Myocyte (in vitro differentiated cells): ENCODE measurements at regions not wholly inside any gene's neighbourhood (a gene's known extent, or its start where the extent isn't known, plus 50 kb on each side); places are given as distances from the start of the nearest gene placed in this dataset.

Experiments used
- DNase-seq: peaks from one replicate; pipeline ENCODE4 v3.0.0-alpha.2; 2012; ENCODE audit warnings: low read depth

DNA sequence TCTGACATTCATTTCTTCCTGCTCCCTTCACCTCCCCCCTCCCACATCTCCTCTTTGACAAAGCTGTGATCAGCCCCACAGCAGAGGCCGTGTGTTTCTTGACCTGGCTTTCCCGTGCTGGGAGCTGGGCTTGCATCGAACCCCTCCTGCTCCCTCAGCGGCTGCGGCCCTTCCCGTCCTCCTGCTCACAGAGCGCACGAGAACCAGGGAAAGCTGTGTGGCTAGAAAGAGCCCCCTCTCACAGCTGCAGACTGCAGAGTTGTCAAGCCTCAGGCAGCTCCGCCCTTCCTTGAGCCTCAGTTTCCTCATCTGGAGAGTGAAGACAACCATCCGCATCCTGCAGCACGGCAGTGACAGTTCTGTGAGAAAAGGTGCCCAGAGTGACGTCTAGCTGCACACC, 65.7 kb upstream of the GLI2 start:
- DNase-seq, result no peak

DNA sequence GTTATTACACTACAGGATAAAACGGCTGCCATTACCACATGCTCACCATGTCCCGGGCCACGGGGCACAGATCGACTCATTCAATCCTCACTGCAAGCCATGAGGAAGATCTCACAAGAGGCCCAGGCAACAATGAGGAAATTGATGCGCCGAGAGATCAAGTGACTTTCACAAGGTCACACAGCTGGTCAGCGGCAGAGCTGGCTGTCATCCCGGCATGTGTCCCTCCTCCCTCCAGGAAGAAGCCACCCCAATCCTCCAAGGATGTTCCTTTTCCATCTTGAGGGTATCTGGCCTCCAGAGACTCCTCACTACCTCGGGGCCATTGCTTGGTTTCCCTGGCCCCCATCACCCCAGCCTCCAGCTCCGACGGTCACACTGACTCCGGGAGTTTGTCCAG, 65.3 kb upstream of the GLI2 start:
- no peak for DNase-seq

DNA sequence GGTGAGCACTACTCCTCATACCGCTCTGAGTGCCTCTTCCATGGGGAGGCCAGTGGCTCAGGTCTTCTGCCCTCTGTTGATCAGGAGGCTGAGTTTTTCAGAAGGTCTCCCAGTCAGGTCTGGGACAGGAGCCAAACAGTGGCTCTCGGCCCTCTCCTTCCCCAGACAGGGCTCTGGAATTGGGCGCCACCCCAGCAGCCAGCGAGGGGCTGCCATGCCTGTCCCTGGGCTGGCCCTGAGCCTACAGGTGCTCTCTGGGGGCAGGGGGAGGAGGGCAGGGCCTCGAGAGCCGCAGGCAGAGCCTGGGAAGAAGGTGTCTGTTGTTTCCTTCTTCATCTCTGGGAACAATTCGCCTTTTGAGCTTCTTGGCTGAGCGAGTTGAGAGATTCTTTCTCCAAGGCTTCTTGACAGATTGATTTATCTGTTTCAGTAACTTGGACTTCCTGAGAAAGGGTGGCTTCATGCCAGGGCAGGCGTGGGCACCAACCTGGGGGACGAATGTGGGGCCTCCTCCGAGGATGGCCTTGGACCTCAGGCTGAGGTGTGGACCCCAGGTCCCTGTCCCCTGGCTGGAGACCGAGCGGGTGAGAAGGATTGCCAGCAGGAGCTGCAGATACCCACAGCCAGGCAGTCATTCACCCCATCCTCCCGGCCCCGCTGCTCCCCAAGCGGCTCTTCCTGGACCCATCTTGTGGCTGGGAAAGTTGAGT, 64.7 kb upstream of the GLI2 start:
- DNase-seq, result no peak

DNA sequence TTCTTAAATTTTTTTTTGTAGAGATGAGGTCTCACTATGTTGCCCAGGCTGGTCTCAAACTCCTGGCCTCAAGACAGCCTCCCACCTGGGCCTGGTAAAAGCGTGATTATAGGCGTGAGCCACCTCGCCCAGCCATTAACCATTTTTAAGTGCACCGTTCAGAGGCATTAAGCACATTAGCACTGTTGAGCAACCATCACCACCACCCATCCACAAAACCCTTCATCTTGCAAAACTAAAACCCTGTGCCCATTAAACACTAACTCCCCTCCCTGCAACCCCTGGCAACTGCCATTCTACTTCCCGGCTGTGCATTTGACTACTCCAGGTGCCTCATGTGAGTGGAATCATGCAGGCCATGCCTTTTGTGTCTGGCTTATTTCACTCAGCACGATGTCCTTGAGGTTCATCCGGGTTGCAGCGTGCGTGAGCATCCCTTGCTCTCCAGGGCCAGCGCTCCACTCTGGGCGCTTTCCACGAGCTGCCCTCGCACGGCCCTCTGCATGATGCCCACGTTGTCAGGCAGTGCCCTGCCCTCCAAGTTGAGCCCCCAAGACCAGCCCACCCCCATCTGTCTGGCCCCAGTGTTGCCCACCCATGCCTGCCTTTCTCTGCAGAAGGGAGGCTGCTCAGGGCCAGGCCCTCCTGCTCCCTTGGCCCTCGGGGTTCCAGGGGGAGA, 63.0 kb upstream of the GLI2 start:
- DNase-seq, result no peak

DNA sequence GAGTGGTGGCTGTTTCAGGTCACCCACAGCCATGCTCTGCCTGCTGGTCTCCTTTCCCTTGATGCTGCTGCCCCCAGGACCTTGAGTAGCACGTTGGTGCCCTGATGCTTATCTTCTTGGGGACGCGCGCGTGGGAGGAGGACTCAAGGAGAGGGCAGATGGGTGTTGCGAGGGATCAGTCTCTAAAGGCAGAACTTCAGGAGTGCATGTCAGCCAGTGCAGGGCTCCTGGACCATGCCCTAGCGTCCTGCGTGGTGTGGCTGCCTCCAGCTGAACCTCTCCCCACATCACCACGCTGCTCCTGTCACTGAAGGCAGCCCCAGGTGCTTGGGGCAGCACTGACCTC, 62.5 kb upstream of the GLI2 start:
- DNase-seq, result no peak

DNA sequence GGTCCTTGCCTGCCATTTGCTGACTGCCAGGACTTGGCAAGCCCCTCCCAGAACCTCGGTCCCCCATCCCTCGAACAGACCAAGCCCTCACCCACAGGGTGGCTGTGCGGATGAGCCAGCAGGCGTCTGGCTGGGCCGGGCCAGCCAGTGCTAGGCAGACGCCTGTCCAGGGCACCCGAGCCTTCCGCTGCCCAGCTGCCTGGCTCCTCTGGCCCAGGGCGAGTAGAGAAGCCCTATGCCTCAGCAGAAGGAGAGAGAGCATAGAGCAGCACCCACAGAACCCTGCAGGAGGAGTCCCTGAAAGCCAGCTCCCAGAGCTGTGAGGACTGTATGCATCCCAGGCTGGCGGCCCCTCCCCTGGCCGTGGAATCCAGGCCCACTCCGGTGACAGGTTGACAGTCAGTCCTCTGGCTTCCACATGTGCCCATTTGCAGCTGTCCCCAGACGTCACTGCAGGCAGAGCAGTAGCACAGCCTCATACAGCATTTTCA, 62.1 kb upstream of the GLI2 start:
- peak; percentile 83 for DNase-seq

DNA sequence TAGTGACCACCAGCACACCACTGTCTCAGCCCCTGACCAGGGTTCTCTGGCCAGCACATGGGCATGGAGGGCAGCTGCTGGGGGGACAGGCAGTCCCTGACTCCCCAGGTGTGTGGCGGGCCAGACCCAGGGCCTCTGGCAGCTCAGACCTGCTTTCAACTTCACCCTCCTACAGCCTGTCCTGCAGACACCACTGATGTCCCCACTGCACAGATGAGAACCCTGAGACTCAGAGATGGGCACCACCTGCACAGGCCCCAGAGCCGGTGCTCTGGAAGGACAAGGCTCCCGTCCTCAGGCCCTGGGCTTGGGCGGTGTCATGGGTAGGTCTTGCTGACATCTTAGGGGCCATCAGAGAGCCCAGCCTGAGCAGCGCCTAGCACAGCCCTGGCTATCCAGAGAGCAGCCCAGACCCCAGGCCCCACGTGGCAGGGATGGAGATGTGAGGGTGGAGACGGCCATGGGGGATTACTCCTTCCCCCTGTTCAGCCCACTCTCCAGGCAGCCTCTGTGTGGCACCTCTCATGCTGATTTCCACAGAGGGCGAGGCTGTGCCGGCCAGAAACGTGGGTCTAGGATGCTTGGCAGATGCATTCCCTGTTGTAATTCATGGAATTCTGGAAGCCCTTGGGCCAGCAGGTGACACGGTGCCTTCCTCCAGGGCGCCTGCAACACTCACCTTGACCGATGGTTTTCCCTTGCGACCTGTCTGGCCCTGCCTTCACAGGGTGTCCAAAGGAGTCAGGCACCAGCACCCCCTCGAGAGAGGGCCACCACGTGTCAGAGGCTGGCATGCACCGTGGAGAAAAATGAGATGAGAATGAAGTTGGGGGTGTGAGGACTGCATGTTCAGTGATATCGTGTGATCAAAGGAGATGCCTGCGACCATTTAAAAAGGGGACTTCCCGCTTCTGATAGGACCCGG, 61.2 kb upstream of the GLI2 start:
- DNase-seq, result no peak

DNA sequence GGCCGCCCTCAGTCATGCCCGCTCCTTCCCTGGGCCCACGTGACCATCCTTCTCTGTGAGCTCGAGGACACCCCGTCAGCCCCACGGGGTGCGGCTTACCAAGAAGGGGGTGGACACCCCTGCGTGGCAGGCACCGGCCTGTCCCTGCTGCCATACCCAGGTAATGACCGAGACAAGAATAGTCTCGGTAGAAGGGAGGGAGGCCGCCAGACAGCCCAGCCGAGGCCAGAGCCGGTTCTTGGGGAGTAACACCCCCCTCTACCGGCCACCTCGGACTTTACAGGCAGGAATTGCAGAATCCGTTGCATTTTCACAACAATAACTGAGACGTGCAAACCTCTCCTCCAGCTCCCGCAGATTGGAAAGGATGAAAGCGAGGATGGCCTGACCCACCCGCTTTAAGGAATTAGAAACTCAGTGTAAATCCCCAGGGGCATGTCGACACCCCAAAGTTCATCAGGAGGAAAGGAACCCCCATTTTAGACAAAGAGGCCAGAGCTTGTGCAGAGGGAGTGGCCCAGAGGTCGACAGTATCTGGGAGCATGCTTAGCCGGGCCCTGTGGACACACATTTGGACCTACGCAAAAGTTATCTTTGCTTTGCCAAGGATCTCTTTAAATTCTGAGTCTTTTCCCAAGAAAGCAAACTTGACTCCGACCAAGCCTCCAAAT, 60.1 kb upstream of the GLI2 start:
- peak; percentile 47 for DNase-seq

DNA sequence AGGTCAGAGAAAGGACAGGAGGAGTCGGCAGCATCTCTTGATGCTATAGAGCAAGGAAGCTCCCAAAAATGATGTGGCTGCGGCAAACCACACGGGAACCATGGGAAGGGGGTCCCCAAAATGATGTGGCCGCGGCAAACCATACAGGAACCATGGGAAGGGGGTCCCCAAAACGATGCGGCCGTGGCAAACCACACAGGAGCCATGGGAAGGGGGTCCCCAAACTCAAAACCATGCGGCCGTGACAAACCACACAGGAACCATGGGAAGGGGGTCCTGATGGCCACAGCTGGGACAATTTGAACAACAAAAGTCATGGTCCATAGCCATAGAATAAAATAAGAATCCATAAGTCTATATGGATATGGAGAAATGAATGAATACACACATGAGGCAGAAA, 58.4 kb upstream of the GLI2 start:
- no peak for DNase-seq

DNA sequence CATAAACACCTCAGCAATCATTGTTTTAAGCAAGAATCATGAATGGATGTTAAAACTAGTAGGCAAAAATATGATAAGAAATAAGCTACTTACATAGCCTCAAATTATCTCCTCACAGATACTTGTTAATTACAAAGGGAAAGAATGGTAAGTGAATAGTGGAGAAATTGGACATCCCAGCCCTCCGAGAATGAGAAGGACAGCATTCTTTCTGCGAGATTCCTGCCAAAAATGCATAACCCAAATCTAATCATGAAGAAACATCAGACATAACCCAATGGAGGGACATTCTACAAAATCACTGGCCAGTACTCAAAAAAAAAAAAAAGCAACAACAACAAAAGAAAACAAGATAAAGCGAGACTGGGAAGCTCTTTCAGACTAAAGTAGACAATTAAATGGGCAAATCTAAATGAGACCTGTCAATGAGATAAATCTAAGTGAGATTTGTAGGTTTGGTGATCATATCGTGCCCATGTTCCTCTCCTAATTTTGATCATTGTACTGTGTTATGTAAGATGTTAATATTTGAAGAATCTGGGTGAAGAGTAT, 57.9 kb upstream of the GLI2 start:
- no peak for DNase-seq

DNA sequence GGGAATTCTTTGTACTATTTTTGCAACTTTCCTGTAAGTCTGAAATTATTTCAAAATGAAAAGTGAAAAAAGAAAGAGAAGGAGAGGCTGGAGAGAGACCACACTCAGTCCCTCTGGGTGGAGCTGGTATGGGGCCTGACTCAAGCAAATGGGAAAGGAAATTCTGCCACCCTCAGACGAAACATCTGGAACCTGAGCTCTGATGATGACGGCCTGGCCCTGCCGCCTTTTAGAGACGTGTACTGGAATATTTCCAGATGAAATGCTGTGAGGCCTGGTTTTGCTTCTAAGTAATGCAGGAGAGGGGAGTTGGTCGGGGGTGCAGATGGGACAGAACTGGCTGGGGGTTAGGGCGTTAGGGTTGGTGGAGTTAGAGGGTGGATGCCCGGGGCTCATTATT, 57.4 kb upstream of the GLI2 start:
- DNase-seq, result no peak

DNA sequence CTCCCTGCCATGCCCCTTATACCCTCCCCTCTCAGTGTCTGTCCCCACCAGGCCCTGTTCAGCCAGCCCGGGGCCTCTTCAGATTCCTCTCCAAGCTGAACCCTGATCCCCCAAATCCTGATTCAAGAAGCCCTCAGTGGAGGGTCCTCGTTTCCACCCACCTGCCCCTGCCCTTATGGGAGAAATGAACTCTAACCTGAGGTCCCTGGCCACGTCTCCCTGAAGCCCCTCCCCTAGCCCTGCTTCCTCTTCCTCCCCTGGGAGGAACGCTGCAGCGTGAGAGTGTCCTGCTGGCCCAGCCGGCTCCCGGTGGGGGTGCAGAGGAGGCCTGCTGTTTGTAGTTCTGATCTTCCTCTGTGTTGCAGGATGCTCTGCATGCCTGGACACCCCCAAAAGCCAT, 56.7 kb upstream of the GLI2 start:
- no peak for DNase-seq

DNA sequence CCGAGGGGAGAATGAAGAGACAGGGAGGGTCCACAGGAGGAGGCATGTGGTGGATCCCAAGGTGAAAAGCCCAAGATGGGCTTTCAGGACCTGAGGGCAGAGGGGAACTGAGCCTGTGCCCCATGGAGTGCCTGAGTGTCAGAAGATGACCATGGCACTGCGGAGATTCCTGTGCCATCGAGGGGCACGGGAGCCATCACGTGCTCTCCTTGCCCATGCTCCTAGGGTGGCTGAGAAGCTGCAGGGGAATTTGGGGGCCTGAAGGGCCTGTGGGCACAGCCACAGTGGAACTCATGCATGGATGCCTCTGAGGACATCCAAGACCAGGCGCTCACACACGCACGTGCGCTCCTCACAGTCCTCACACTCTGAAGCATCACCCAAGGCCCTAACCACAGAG, 56.1 kb upstream of the GLI2 start:
- DNase-seq, result no peak

DNA sequence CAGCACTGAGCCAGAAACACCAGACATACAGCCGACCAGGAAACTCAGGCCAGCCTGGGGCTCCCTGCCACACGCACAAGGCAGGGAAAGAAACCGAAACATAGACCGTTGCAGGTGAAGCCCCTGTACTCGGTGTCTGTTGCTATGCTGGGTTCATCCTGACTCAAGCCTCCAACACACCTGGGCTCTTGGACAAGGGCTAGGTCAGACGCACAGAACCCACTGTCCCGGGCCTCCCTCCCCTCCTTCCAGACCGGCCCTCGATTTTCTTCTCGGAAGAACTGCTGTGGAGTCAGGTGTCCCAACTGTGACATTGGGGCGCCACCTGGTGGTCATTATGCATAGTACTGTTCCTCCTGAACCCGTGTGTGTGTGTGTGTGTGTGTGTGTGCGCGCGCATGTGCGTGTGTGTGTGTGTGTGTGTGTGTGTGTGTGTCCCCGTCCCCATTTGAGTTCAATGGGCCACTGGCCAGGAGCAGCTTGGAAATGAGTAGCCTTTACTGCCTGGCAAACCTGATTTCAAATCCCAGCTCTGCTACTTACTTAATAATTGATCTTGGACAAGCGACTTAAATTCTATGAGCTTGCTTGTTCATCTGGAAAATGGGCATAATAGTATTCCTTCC, 55.4 kb upstream of the GLI2 start:
- DNase-seq, result peak; percentile 86

DNA sequence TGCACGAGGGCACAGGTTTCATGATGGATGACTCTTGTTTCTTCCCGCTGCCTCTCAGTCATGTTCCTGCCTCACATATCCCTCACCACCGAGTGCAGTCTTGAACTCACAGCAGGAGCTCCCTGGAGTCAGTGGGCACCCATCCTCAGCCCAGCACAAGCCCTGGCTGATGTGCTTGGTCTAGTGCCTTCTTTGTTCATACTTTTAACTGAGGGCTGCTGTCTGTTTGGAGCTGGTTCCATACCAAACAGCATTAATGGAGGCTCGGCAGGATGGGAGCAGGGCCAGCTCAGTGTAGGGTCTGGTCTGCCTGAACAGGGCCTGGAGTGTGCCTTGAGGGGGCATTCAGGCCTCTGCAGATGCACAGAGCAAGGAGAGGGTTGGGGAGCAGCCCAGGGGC, 54.5 kb upstream of the GLI2 start:
- no peak for DNase-seq

DNA sequence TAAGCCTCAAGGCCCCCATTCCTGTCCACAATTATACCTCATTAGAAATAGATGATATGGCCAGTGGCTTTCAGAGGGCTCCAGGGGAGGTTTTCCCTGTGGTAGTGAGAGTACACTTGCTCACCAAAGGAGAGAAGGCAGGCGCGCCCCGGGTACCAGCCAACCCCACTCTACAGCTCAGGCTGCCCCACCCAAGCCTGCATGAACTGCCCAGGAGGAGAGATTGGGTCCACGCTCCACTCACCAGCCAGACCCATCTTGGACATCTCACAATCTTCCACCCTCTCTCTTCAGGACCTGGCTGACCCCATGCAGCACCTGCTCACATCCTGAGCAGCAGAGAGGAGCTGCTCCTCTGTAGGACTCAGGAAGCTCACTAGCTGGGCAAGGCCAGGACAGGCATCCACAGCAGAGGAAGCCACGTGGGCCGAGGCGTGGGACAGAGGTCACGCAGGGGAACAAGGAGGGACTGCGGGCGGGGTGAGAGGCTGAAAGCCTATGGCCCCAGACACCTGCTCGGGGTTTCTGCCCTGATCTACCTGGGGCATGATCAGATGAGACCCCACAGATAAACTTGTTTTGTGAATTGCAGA, 53.9 kb upstream of the GLI2 start:
- no peak for DNase-seq

DNA sequence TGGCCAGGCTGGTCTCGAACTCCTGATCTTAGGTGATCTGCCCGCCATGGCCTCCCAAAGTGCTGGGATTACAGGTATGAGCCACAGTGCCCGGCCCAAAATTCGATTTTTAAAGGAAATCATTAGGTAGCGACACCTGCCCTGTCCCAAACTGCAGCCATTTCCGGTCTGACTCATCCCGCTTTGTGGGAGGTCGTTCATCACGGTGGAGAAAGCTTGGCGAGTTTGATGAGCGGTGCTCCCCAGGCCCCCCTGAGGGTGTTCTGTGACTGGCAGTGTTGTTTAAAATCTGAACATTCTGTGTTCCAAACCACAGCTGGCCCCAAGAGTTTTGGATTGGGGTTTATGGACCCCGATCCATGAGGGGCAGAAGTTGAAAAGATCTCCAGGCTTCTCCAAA, 53.0 kb upstream of the GLI2 start:
- DNase-seq, result no peak

DNA sequence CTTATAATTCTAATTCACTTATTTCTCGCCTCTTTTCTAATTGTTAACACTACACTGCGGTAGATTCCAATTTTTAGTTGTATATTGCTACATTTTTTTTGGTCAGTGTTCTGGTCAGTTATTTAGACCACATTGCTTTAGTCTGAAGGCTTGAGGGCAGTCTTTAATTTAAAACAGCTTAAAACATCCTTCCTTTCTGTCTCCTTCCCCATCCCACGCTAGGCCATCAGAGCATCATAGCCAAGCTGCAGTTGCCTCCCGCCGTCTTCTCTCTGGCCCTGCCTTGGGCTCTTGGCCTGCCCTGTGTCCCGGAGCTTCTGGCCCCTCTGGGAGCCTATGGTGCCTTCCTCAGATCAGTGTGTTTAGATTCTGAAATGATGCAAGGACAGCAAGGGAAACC, 52.6 kb upstream of the GLI2 start:
- no peak for DNase-seq

DNA sequence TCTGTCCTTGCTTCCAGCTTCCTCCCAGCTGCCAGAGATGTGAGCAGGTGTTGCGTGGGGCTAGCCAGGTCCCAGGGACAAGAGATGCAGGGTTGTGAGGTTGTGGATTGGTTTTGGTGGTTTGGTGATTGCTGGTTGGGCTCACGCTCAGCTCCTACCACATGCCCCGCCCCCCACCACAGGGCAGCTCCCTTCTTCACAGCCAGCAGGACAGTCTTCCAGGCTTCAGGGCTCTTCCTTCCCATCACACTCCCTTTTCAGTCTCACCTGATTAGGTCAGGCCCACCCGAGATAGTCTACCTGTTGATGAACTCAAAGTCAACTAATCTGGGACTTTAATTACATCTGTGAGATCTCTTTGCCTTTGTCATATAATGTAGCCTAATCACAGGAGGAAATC, 52.0 kb upstream of the GLI2 start:
- peak; percentile 39 for DNase-seq

DNA sequence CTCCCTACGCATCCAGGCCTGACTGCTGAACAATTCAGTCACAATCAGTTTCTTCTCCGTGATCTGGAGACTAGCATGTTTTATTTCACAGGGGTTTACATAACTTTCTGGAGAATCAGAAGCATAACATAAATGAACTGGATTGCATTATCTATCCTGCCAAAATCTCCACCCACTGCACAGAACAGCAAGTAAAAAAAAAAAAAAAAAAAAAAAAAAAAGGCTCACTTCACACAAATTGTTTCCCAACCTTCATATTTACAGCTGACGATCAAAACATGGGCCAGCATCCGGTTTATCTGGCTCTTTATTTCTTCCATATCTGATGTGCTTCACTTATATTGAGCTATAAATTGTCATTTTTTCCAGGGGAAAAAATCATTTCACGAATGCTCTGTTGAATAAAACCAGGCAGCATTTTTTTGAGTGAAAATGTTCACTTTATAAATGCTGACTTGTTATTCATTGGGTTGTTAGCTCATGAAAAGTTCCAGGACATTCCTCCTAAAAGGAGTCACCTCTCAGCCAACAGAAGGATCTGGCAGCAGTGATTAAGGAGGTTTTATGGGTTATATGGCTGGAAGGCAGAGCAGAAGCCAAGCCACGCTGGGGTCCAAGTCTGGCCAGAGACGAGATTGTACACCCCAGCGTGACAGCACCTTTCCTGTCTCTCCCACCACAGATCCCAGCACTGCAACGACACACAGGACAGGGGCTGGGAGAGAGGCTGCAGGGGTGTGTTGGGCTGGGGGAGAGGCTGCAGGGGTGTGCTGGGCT, 51.2 kb upstream of the GLI2 start:
- no peak for DNase-seq
